AG04450 (cell line): ENCODE measurements at regions not wholly inside any gene's neighbourhood (a gene's known extent, or its start where the extent isn't known, plus 50 kb on each side); places are given as distances from the start of the nearest gene placed in this dataset.

Experiments used
- CTCF ChIA-PET: fragments of 300-600, 350-600 bp; formaldehyde crosslinking; extraction: SDS; loops from one replicate; lab custom pipeline; 2022; ENCODE audit warnings: antibody characterized with exemption, inconsistent platforms; lab: Charles Lee
- POLR2A ChIA-PET: fragments of 350-600 bp; formaldehyde crosslinking; extraction: SDS; loops from one replicate; lab custom pipeline; 2021; ENCODE audit warnings: antibody characterized with exemption, inconsistent platforms; lab: Yijun Ruan, JAX
- DNase-seq: peaks from one replicate; pipeline ENCODE4 v3.0.0-alpha.2; 2011; ENCODE audit warnings: low read depth, low spot score
- H3K27ac ChIP-seq: one replicate; pipeline ENCODE4 v1.5.1; 2012; ENCODE audit warnings: low read depth, low read length, control low read depth
- H3K27me3 ChIP-seq: one replicate; pipeline ENCODE4 v1.6.0; 2012; ENCODE audit warnings: low read length; ENCODE audit not compliant: control insufficient read depth, insufficient read depth
- H3K4me3 ChIP-seq: 2 replicates; pipeline ENCODE4 v1.5.1; 2011; ENCODE audit warnings: mild to moderate bottlenecking, low read depth, low read length, control low read depth
- H3K9me3 ChIP-seq: 2 replicates; pipeline ENCODE4 v1.5.1; 2012; ENCODE audit warnings: low read length; ENCODE audit not compliant: control insufficient read depth, insufficient read depth
- TF ChIP-seq, protein P1 (sequence below): IDR thresholded peaks from 2 replicates; pipeline ENCODE4 v1.5.1; 2011; ENCODE audit warnings: low read depth, low read length, control low read depth, inconsistent platforms

DNA sequence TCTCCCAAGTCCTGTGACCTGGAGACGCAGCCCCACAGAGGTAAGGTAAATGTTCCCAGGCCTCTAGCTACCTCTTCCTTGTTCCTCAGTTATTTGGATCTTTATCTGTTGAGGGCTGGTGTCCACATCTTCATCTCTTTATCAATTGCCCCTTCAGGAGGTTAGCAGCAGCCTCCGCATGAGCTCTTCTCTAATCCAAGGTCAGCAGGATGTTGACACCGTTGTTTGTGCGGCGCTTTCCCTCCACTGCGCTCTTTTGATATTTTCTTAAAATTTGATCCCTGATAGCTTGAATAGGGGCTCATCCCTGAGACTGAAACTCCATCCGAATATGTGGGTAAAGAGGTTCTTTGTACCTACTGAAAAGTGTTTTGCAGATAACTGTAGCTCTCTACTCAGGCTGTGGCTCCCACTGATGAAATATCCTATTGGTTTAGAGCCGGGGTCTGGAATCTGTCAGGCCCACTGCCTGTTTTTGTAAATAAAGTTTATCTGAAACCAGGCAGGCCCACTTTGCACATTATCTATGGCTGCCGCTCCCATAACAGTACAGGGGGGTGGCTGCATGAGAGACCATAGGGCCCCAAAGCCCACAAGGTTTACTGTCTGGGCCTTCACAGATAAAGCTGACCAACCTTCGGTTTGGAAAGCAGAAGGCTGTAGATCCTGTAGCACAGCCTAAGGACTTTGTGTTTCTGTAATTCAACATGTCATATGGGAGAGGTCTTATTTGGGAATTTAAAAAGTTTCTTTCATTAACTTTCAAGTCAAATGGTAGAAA is 362.6 kb downstream of the QKI start:
- TF ChIP-seq, protein P1, sequence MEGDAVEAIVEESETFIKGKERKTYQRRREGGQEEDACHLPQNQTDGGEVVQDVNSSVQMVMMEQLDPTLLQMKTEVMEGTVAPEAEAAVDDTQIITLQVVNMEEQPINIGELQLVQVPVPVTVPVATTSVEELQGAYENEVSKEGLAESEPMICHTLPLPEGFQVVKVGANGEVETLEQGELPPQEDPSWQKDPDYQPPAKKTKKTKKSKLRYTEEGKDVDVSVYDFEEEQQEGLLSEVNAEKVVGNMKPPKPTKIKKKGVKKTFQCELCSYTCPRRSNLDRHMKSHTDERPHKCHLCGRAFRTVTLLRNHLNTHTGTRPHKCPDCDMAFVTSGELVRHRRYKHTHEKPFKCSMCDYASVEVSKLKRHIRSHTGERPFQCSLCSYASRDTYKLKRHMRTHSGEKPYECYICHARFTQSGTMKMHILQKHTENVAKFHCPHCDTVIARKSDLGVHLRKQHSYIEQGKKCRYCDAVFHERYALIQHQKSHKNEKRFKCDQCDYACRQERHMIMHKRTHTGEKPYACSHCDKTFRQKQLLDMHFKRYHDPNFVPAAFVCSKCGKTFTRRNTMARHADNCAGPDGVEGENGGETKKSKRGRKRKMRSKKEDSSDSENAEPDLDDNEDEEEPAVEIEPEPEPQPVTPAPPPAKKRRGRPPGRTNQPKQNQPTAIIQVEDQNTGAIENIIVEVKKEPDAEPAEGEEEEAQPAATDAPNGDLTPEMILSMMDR: no peak
- no peak for DNase-seq
- POLR2A ChIA-PET: no interaction called here
- H3K9me3 ChIP-seq: no peaks in the 10 kb centered on the region
- H3K27ac ChIP-seq: no peak overlapping the region
- CTCF ChIA-PET: interaction anchor here (0.6 kb wide), 1 partner anchor 361 kb away, joined by 3 read pairs; no protein-coding TSS in a partner anchor
- H3K4me3 ChIP-seq: no peak overlapping the region
- H3K27me3 ChIP-seq: peaks cover 3% of the 10 kb centered on the region

DNA sequence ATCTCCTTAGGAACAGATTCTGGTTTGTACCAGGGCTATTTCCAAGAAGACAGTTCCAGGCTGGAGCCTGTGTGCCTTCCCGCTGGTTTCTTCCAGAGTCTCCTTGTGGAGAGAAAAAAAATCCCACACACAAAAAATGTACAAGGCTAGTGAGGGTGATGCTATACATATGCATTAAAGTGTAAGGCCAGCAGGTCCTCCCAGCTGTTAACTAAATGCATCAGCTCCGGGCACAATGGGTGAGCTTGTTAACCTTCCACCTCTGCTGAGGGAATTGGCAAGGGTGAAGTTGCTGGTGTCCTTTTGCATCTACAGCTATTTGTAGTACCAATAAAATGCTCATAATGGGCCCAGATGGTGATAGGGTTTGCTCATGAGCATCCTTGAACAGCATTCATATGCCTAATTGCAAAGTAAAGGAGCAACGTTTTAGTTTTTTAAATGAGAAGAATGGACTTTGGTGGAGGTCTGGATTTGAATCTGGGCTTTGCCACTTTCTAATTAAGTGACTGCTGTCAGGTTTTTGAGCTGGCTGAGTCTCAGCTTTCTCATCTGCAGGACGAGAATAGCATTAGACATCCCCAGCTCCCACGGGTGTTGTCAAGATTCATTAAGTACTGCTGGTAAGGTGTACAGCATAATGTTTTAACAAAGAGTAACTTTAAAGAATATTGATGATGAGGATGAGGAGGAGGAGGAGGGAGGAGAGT is 361.8 kb downstream of the QKI start:
- POLR2A ChIA-PET: no interaction called here
- CTCF ChIA-PET: no interaction called here

DNA sequence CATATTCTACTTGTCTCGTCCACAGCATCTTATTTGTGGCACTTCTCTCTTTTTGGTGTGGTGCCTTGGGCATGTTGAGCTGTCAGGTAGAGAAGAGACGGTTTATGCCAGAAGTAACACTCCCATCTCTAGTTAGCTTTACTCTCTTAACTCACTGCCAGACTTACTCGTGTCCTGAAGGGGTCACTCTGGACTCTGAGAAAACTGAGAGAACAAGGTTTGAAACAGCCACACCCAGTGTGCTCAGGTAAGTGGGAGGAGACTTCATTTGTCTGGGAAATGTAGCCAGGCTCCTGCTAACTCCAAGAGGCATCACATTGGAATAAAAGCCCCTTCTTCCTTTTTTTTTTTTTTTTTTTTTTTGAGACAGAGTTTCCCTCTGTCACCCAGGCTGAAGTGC is 360.8 kb downstream of the QKI start:
- CTCF ChIA-PET: no interaction called here
- H3K9me3 ChIP-seq: no peaks in the 10 kb centered on the region
- H3K27me3 ChIP-seq: peaks cover 3% of the 10 kb centered on the region
- TF ChIP-seq, protein P1: no peak
- H3K27ac ChIP-seq: no peak overlapping the region
- POLR2A ChIA-PET: no interaction called here
- DNase-seq: no peak
- H3K4me3 ChIP-seq: no peak overlapping the region

More for the DNA sequence above, 361.8 kb downstream of the QKI start:
- Histone ChIP-seq H3K9me3 (no peaks in the 10 kb centered on the region), H3K27me3 (peaks cover 3% of the 10 kb centered on the region), H3K27ac (no peak overlapping the region), H3K4me3 (no peak overlapping the region)
- no peak for DNase-seq
- TF ChIP-seq, protein P1: no peak

DNA sequence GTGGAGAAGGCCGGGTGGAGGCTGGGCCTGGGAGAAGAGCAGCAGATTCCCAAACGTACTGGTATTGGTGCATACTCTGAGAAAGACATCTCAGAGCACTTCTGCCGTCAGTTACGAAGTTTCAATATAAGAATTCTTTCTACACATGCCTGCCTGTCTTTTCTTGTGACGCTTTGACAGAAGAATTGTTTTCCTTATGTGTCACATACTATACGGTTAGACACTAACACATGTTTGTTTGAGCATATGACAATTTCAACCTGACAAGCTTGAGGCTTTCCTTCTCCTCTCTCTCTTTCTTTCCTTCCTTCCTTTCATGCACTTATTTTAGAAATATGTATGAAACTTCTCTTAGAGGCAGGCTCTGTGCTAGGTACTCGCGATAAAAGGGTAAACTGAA is 360.0 kb downstream of the QKI start:
- CTCF ChIA-PET: no interaction called here
- H3K4me3 ChIP-seq: no peak overlapping the region
- H3K27ac ChIP-seq: no peak overlapping the region
- TF ChIP-seq, protein P1: no peak
- H3K27me3 ChIP-seq: peaks cover 3% of the 10 kb centered on the region
- H3K9me3 ChIP-seq: no peaks in the 10 kb centered on the region
- POLR2A ChIA-PET: no interaction called here
- no peak for DNase-seq

DNA sequence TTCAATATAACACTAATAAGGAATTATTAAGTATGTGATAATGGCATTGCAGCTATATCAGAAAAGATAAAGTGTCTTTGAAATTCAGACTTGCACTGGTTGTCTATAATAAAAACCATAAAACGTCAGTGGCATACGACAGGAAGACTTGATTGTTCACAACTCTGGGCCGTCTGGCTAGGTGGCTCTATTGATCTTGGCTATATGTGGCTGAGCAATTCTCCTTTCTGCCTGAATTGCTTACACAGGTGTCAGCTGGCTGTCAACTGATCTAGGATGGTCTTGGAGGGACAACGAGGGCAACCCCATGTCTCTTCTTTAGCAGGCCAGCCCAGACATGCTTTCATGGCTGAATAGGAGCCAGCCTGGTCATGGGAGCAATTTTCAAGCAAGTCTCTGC is 359.1 kb downstream of the QKI start:
- DNase-seq: no peak
- TF ChIP-seq, protein P1: no peak
- Histone ChIP-seq H3K9me3 (no peaks in the 10 kb centered on the region), H3K4me3 (no peak overlapping the region), H3K27me3 (peaks cover 3% of the 10 kb centered on the region), H3K27ac (no peak overlapping the region)
- ChIA-PET POLR2A (no interaction called here), CTCF (no interaction called here)
